Type B pancreatic cell (in vitro differentiated cells): ENCODE measurements at regions not wholly inside any gene's neighbourhood (a gene's known extent, or its start where the extent isn't known, plus 50 kb on each side); places are given as distances from the start of the nearest gene placed in this dataset.
A peak's percentile ranks its signal among the peaks of the same experiment; 100 is the strongest.

Experiments
- DNase-seq: peaks from one replicate; pipeline ENCODE4 v3.0.0; 2021; ENCODE audit warnings: mixed read lengths; ENCODE audit not compliant: unreplicated experiment; ENCODE audit errors: extremely low spot score
- H3K27ac Mint-ChIP-seq: 2 replicates; pipeline ENCODE4 v1.8.0; 2021; ENCODE audit warnings: mild to moderate bottlenecking, mixed read lengths
- H3K27me3 Mint-ChIP-seq: 2 replicates; pipeline ENCODE4 v1.8.0; 2021; ENCODE audit warnings: mixed read lengths
- H3K36me3 Mint-ChIP-seq: 2 replicates; pipeline ENCODE4 v1.8.0; 2021; ENCODE audit warnings: mixed read lengths
- H3K4me1 Mint-ChIP-seq: one replicate; pipeline ENCODE4 v1.8.0; 2021; ENCODE audit warnings: mixed read lengths; ENCODE audit not compliant: unreplicated experiment
- H3K4me3 Mint-ChIP-seq: 2 replicates; pipeline ENCODE4 v1.8.0; 2021; ENCODE audit warnings: mild to moderate bottlenecking, mixed read lengths
- H3K9me3 Mint-ChIP-seq: 2 replicates; pipeline ENCODE4 v1.8.0; 2021; ENCODE audit warnings: mixed read lengths
- CTCF ChIP-seq: fragments of 200-600 bp; sonication (generic); conservative IDR thresholded peaks from 2 replicates; pipeline ENCODE4 v1.5.0; 2021; ENCODE audit warnings: antibody characterized with exemption, mild to moderate bottlenecking

DNA sequence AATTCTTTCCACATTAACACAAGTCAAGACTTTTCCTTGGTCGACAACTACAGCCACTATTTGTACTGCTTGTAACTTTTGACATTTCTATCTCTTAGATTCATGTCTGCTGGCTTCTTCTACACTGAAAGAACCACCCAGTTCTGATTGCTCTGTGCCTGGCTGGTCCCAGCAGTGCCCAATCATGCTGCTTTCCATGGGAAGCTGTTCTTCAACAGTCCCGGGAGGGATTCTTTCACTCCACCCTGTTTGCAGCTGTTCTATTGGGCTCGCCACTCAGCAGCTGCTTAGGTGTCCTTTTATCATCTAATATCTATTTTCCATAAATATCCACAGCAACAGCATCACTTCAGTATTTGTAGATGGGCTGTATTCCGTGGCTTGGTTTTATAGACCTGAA is 471.1 kb upstream of the SMIM21 start:
- H3K36me3 Mint-ChIP-seq: no peaks in the 10 kb centered on the region
- no peak for DNase-seq
- H3K4me3 Mint-ChIP-seq: no peak overlapping the region
- no peak for TF ChIP-seq CTCF
- H3K27me3 Mint-ChIP-seq: peaks cover 2% of the 10 kb centered on the region
- H3K4me1 Mint-ChIP-seq: peaks cover 15% of the 10 kb centered on the region
- H3K27ac Mint-ChIP-seq: no peak overlapping the region
- H3K9me3 Mint-ChIP-seq: peaks cover 4% of the 10 kb centered on the region

DNA sequence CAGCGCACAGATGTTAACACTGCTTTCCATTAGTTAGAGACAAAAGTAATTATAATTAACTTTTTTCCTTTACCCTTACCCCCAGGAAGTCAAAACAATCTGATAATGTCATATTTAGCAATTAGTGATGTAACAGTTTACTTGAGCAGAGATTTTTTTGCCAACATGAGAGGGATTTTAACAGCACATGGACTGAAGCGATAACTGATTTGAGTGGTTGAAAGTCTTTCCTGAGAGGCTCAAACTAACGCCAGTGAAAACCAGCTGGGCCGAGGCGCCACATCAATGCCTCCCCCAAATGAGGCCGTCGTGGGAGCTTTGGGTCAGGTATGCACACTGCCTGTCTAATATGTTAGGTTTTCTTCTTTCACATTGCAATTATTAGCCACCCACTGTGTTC is 469.9 kb upstream of the SMIM21 start:
- Mint-ChIP-seq H3K27ac (no peak overlapping the region), H3K4me1 (peaks cover 15% of the 10 kb centered on the region)
- TF ChIP-seq CTCF: no peak

DNA sequence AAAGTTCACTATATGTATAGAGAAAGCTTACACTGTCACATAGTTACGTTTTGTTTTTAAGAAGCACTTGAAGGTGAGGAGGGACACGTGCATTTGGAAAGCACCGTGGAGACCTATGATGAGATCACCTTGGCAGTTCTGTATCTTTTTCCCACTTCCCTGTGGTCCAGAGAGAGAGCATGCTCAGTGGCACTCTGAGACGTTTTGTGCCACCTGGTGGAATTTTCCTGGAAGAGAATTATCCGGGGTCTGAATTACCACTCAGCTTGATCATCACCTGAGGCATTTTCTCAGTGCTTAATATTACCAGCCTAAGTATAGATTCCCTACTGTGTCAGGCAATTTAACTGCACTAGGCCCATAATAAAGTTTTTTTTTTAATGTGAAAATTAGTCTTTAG is 469.4 kb upstream of the SMIM21 start:
- no peak overlapping the region for H3K27ac Mint-ChIP-seq
- no peaks in the 10 kb centered on the region for H3K36me3 Mint-ChIP-seq
- no peaks in the 10 kb centered on the region for H3K27me3 Mint-ChIP-seq
- peak; percentile 65 for TF ChIP-seq CTCF
- peaks cover 4% of the 10 kb centered on the region for H3K9me3 Mint-ChIP-seq
- H3K4me1 Mint-ChIP-seq: peaks cover 15% of the 10 kb centered on the region
- H3K4me3 Mint-ChIP-seq: no peak overlapping the region
- no peak for DNase-seq

More for the DNA sequence above, 469.9 kb upstream of the SMIM21 start:
- no peak overlapping the region for H3K4me3 Mint-ChIP-seq
- no peaks in the 10 kb centered on the region for H3K27me3 Mint-ChIP-seq
- H3K9me3 Mint-ChIP-seq: peaks cover 4% of the 10 kb centered on the region
- H3K36me3 Mint-ChIP-seq: no peaks in the 10 kb centered on the region
- no peak for DNase-seq

DNA sequence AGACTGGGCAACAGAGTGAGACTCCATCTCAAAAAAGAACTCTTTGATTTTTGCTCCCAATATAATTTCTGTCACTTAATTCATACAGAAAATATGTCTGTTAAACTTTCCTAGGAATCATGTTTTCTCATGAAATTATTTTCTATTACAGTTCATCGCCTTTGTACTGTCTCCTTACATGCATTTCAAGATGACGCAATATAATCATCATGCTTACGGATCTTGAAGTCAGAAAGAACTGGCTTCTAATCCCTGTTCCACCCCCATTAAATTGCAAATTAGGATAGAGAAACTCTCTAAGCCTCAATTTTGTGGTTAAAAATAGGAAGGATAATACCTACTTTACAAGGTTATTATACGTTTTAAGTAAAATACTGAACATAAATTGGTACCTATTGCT is 467.6 kb upstream of the SMIM21 start:
- Mint-ChIP-seq H3K4me3 (no peak overlapping the region), H3K27ac (no peak overlapping the region), H3K27me3 (no peaks in the 10 kb centered on the region), H3K4me1 (peaks cover 15% of the 10 kb centered on the region), H3K36me3 (no peaks in the 10 kb centered on the region), H3K9me3 (peaks cover 4% of the 10 kb centered on the region)
- DNase-seq: no peak
- TF ChIP-seq CTCF: no peak

DNA sequence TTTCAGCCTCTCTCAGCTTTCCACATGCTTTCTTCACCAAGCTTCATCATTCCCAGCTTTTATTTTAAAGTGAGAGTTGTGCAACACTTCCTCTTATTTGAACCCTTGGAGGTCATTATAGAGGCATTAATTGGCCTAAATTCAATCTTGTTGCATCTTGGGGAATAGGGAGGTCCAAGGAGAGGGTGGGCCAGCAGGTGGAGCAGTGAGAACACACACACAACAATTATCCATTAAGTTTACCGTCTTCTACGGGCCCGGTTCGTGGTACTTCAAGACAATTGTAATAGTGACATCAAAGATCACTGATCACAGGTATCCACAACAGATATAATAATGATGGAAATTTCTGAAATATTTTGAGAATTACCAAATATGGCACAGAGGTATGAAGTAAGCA is 457.2 kb upstream of the SMIM21 start:
- no peaks in the 10 kb centered on the region for H3K27me3 Mint-ChIP-seq
- peaks cover 5% of the 10 kb centered on the region for H3K9me3 Mint-ChIP-seq
- no peak for TF ChIP-seq CTCF
- DNase-seq: no peak
- H3K36me3 Mint-ChIP-seq: no peaks in the 10 kb centered on the region
- no peak overlapping the region for H3K4me3 Mint-ChIP-seq
- no peak overlapping the region for H3K27ac Mint-ChIP-seq
- H3K4me1 Mint-ChIP-seq: no peaks in the 10 kb centered on the region

GRCh38 chr18:75880925-75881504 is 453.5 kb upstream of the SMIM21 start:
- Mint-ChIP-seq H3K27ac (no peak overlapping the region), H3K4me3 (no peak overlapping the region), H3K27me3 (no peaks in the 10 kb centered on the region), H3K36me3 (no peaks in the 10 kb centered on the region), H3K4me1 (no peaks in the 10 kb centered on the region), H3K9me3 (peaks cover 16% of the 10 kb centered on the region)
- no peak for TF ChIP-seq CTCF
- DNase-seq: no peak
